PC-3 (cell line): ENCODE measurements at regions not wholly inside any gene's neighbourhood (a gene's known extent, or its start where the extent isn't known, plus 50 kb on each side); places are given as distances from the start of the nearest gene placed in this dataset.

ENCODE experiments used
- CTCF ChIP-seq: fragments of 300-600 bp; sonication (generic); conservative IDR thresholded peaks from 2 replicates; pipeline ENCODE4 v1.5.1; 2017; ENCODE audit warnings: antibody characterized with exemption, low read depth, mild to moderate bottlenecking, low read length
- EZH2phosphoT487 ChIP-seq: fragments of 300-600 bp; sonication (generic); IDR thresholded peaks from 2 replicates; pipeline ENCODE4 v1.6.1; 2018; ENCODE audit warnings: mild to moderate bottlenecking, antibody characterized with exemption, low read length, borderline replicate concordance

GRCh38 chr18:78719821-78720220, 259.8 kb upstream of the SALL3 start:
- TF ChIP-seq EZH2phosphoT487 (no peak), CTCF (no peak)
